ENCODE measurements at regions not wholly inside any gene's neighbourhood (a gene's known extent, or its start where the extent isn't known, plus 50 kb on each side); places are given as distances from the start of the nearest gene placed in this dataset.

GRCh38 chr2:126579868-126580267 lies 76.1 kb upstream of the GYPC start:
- DNase-seq (ENCODE audit: low spot score), result no peak

- DNase-seq (ENCODE audit: low spot score), result no peak
Observed at GRCh38 chr2:126586317-126586716, 69.6 kb upstream of the GYPC start.

- DNase-seq (ENCODE audit: low spot score), result no peak
Observed at GRCh38 chr2:126599062-126599461, 56.9 kb upstream of the GYPC start.

- DNase-seq (ENCODE audit: low spot score), result no peak
Observed at GRCh38 chr2:126600742-126601141, 55.2 kb upstream of the GYPC start.

GRCh38 chr2:126602334-126602733 lies 53.6 kb upstream of the GYPC start:
- no peak for DNase-seq (ENCODE audit: low spot score)

Measured in LoVo (cell line).